ENCODE measurements at regions not wholly inside any gene's neighbourhood (a gene's known extent, or its start where the extent isn't known, plus 50 kb on each side); places are given as distances from the start of the nearest gene placed in this dataset.
A peak's percentile ranks its signal among the peaks of the same experiment; 100 is the strongest.

GRCh38 chr10:120960725-120961124 is 109.6 kb downstream of the WDR11 start:
- no peak for DNase-seq (ENCODE audit: low spot score)

DNA sequence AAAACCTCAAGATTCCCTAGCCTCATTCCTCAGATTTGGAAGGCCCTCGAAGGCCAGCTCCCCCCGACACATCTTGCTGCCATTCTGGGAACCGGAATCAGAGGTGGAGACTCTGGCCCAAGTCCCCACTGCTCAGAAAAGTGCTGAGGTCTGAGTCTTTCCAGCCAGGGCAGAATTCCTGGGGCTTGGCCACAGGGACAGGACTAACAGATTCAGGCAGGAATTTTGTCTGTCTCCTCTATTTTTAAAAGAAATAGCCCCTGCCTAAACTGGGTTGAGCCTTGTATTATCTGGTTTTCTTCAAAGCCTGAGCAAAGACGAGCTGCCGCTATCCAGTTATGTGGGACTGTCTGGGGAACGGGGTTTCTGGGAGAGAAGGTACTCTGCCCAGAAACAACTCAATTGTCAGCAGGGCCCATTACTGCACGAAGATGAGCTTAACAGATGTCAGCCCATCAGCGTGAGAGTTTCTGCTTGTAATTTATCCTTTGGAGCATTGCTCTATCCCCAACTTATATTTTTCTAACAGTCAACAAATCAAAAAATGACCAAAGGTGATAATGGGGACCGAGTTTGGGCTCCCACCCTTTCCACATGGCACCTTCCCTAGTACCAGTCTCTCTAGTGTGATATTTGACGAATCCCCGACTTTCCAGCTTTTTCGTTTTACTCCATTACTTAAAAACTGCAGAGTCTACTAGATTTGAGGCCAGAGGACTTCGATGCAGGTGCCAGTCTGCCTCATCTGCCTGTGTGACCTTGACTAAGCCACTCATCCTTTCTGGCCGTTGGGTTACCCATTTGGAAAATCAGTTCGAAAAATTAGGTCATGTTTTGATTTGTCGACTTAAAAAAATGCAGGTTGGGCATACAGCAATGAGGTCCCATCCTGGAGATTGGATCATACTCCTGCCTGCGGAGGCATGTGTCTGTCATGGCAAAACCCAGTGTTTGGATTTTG is 110.9 kb downstream of the WDR11 start:
- DNase-seq (ENCODE audit: low spot score): no peak

GRCh38 chr10:120962756-120963593 is 111.8 kb downstream of the WDR11 start:
- peak; percentile 53 for DNase-seq (ENCODE audit: low spot score)

DNA sequence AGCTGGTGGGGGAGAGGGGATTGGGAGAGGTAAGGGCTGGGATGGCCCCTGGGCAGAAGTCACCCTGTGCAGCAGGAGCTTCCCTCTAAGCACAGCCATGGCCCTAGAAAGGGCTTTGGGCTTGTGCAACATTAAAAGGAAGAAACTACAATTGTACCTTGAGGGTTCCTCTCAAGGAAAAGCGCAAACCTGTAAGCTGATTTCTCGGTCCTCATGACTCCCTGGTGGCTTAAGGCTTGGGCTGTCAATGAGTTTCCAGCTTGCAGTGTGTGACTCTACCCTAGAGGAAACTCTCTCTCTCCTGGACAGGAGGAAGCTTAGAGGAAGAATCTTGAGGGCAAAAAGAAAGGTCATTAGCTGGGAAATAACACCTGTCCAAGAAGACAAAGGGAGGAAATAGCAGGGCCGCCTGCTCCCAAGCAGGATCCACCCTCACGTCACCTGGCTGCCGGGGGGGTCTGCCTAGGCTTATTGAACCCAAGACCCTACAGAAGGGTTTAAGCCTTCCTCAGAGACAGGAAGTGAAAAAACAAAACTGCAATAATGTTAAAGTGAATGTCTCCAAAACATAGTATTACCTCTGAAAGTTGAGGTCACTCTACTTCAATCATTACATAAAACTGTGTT is 112.5 kb downstream of the WDR11 start:
- no peak for DNase-seq (ENCODE audit: low spot score)

DNA sequence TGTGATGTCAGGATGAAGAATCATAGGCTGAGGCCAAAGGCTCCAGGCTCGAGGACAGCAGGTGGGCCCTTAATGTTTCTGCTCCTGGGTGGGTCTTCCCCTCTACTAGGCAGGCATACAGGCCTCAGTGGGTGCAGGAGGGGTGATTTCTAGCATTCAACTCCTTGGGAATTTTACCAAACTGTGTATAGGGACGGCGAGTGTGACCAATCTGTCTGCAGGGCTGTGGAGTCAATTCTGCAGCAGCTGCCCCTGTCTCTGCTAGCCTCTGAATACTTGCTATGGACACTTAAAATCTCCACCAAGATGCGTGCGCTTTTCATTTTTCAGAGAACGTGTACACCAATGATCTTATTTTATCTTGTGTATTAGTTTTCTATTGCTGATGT is 115.5 kb downstream of the WDR11 start:
- DNase-seq (ENCODE audit: low spot score): no peak

DNA sequence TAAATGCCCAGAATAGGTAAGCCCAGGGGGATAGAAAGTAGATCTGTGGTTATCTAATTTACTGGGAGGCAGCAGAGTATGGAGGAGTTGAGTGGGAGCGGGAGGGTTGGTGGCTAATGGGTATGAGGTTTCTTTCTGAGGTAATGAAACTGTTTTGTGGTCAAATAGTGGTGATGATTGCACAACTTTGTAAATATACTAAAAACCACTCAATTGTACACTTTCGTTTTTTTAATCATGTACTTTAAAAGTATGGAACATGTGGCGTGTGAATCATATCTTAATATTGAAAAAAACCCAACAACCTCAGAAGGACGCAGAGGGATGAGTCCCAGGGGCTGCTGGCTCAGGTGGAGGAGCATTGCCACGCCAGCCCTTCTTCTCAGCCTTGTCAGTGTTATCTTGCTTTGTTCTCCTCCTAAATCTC is 118.1 kb downstream of the WDR11 start:
- peak; percentile 46 for DNase-seq (ENCODE audit: low spot score)

DNA sequence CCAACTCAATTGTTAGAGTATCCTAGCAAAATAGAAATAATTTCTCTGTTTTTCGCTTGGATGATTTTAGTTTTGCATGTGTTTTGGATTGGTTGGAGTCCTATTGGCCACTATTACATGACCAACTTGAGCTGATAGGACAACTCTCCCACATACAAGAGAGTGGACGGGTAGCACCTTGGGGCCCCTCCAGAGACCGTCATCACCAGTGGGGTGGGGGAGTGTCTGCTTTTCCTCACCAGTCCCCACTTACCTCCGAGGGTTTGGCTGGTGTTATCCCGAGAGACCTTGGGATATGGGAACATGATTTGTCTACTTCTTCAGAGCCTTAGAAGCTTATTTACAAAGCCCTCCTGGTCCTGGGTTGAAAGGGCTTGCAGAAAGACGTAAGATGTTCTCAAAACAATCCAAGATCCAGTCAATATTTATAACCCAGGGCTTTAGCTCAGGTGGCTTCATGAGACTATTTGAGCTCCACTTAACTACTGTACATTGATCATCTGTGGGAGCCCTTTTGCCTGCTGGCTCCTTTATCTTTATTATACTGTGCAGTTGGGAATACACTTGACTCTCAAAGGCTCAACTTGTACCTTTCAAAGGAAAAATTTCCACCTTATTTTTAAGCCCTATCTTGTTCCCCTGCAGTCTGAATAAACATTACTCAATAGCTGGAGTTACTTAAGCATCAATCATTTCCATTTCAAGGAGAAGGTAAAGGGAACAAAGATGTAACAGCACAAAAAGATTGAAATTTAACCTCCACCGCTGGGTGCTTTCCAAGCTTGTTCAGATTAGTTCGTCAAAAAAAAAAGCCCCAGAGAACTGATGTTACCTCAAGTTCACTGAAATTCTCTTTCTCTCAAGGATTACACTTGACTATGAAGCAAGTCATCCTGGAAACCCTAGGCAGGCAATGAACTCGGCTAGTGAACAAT is 119.7 kb downstream of the WDR11 start:
- no peak for DNase-seq (ENCODE audit: low spot score)

- DNase-seq (ENCODE audit: low spot score): no peak
Measured at GRCh38 chr10:120971671-120972070, 120.5 kb downstream of the WDR11 start.

DNA sequence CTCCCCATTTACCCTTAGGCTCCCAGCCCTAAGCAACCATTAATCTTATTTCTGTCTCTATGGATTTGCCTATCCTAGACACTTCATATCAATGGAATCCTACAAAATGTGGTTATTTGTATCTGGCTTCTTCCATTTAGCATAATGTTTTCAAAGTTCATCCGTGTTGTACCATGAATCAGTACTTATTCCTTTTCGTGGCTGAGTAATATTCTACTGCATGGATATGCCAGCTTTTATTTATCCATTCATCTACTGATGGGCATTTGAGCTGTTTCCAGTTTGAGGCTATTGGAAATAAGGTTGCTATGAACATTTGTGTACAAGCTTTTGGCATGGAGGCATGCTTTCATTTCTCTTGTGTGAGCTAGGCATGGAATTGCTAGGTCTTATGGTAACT is 121.1 kb downstream of the WDR11 start:
- DNase-seq (ENCODE audit: low spot score): no peak

DNA sequence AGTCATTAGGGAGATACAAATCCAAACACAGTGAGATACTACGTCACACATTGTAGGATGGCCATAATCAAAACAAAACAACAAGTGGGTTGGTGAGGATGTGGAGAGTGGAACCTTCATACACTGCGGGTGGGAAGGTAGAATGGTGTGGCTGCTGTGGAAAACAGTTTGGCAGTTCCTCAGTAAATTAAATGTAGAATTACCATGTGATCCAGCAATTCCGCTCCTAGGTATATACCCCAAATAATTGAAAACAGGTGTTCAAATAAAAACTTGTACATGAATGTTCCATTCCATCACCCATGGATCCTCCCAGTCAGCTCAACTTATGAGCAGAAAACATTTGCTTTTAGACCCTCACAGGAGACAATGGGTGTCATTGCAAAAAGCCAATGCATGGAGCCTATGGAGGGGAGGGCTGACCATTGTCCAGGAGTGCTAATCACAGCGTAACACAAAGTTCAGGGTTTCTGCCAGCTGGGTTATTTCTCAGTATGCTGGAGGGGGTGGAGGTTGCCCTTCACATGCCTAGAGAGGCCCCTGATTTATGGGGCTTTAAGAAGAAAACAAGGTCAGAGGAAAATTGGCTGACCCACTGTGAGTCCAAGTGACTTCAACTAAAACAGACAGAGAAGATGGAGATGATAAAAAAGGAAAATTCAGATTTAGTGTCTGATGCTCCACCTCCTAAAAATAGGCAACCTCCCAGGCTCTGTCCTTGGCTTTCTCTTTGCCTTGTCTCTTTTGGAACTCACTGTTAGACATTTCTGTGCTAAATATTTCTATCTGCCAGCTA is 124.1 kb downstream of the WDR11 start:
- no peak for DNase-seq (ENCODE audit: low spot score)

DNA sequence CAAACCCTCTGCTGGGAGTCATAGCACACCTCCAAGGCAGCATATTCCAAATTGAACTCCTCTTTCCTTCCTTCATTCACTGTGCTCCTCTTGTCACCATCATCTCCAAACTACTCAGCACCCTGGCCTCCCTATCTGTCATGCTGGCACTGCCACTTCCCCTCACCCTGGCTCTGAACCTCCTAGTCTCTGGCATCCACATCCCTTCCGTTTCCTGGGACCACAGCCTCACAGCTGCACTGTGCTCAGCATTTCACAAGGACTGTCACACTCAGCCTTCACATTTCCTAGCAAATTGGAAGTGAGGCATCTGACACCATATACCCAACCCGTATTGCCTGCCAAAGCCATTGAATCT is 124.7 kb downstream of the WDR11 start:
- no peak for DNase-seq (ENCODE audit: low spot score)

- DNase-seq (ENCODE audit: low spot score): no peak
Measured at GRCh38 chr10:120977897-120978296, 126.7 kb downstream of the WDR11 start.

DNA sequence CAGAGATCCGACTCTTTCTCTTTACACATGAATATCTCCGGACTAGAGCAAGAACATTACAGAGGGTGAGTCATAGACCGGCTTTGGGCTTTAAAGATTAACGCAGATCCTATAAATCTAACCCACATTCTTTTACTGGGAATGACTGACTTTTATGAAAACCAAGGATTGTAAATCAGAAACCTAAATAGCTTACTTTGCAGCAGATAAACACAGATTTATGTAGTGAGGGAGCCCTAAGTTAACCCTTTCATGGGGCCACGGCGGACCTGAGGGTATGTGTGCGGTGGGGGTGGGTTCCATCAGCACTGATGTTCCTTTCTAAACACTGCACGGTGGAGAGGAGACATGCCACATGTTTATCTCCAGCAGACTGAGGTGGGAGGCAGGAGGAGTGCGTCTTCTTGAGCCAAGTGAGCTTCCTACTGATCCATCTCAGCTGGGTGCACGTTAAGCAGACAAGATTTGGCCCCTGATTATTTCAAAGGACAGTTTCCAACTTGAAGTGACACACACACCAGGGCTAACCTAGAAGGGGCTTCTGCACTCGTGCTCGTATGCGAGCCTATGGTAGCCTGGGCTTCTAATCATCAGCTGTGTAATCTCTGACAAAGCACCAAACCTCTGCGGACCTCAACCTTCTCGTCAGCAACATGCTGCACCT is 127.6 kb downstream of the WDR11 start:
- DNase-seq (ENCODE audit: low spot score): peak; percentile 49

DNA sequence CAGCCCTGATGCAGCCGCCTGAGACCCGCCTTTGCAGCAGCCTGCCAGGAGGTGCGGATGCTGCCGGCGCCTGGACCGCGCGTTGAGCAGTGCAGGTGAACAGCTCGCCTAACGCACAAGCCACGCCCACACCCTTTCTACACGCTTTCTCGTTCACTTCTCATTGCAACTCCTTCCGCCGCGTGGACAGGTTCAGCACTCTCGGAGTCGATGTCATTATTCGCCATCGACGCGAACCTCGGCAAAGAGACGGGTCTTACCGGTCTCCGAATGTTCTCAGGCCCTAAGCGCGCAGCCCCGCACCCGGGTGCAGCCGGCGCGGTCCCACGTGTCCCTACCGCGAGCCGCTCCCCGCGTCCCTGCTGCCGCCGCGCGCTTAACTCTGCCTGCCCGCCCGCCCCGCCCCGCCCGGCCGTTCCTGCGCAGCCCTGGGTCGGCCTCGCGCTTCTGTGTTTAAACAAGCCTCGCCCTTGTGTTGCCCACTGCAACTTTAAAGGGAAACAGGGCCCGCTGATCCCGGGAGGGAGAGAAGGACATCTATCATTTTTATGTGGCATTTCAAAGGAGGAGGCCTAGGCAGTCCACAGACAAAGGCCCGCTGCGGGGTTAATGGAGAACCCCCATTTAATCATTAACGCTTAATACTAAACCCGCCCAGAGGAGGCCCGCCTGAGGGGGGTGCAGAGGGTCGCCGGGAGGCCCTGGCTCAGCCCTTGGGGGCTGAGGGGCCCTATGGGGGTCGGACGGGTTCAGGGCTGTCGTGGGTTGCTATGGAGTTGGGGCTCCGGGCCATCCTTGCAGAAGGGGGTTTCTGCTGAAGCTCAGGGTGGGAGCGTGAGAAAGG is 128.5 kb downstream of the WDR11 start:
- peak; percentile 75 for DNase-seq (ENCODE audit: low spot score)

- DNase-seq (ENCODE audit: low spot score): no peak
Measured at GRCh38 chr10:120980279-120981255, 129.4 kb downstream of the WDR11 start.

DNA sequence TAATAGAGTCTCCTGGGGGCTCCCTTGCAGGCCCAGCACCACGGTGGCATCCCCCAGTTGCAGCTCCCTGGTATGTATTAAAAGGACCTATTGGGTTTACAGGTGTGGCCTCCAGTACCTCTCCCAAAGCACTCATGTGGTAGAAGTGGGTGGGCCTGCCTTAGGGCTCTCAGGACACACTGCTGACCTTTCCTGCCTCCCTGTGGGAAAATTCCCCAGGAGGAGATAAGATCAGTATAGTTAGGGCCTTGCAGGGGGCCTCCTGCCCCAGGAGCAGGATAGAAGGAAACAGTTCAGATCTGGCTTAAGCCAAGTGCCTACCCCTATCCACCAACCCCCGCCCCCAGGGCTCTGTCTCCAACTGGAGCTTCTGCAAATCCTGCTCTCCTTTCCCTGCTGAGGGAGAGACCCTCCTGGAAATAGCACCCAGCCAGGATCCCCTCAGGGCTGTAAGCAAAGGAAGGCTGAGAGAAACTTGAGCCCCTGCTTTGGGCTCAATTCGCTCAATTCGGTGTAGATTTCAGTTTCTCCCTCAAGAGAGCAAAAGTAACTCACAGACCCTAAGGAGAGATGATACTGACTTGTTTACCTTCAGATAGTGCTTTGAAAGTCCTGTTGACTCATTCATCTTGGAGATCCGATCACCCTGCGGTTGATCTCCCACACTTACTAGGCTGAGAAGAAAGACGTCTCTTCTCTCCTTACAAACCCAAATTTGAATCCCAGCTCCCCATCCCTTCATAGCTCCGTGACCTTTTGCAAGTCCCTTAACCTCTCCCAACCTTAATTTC is 130.6 kb downstream of the WDR11 start:
- DNase-seq (ENCODE audit: low spot score): no peak

DNA sequence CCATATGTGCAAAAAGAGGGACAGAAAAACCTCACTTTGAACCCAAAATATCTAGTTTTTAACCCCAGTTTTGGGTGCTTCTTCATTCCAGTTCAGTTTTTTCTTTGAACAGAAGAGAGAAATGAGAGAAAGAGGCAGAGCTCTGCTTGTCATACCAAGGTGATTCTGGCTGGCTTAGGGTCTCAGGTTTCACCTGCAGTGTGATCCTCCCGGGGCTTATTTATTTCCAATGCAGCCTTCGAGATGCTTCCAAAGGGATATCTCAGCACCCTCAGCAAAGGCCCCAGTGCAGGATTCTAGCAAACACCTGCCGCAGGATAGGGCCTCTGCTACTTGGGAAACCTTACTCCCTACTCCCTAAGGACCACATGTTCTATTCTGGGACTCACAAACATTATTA is 131.3 kb downstream of the WDR11 start:
- no peak for DNase-seq (ENCODE audit: low spot score)
